ENCODE measurements at regions not wholly inside any gene's neighbourhood (a gene's known extent, or its start where the extent isn't known, plus 50 kb on each side); places are given as distances from the start of the nearest gene placed in this dataset.
"Not testable (repeated sequence)": the region's sequence is repeated elsewhere in the genome, so short reads cannot be mapped to it uniquely, and the experiment has no call there.

- Histone ChIP-seq H2AFZ (ENCODE audit: low read length) (no peak overlapping the region), H3K9ac (ENCODE audit: low read length) (no peak overlapping the region), H3K4me3 (ENCODE audit: low read depth, low read length, poor library complexity, severe bottlenecking) (no peak overlapping the region), H4K20me1 (ENCODE audit: insufficient read depth, low read length) (no peaks in the 10 kb centered on the region), H3F3A (ENCODE audit: insufficient read depth, low read length) (no peaks in the 10 kb centered on the region), H3K4me1 (ENCODE audit: insufficient read depth, low read length, severe bottlenecking) (no peaks in the 10 kb centered on the region), H3K79me2 (ENCODE audit: insufficient read depth, low read length) (no peaks in the 10 kb centered on the region), H3K9me2 (ENCODE audit: low read depth, low read length) (no peaks in the 10 kb centered on the region), H3K27me3 (ENCODE audit: insufficient read depth, low read length) (no peaks in the 10 kb centered on the region), H3K9me3 (ENCODE audit: low read length) (no peaks in the 10 kb centered on the region), H3K4me2 (ENCODE audit: low read length) (no peak overlapping the region), H3K36me3 (ENCODE audit: insufficient read depth, low read length) (no peaks in the 10 kb centered on the region), H3K27ac (ENCODE audit: low read depth, low read length, poor library complexity, severe bottlenecking) (no peak overlapping the region)
- TF ChIP-seq EZH2 (IDR thresholded peaks at IDR 0.05; ENCODE audit: borderline replicate concordance, low read length) (no peak), CTCF (IDR thresholded peaks at IDR 0.05; ENCODE audit: low read length) (no peak)
These were observed 298.5 kb upstream of the KDM5D start for GRCh38 chrY:20042993-20043392.

GRCh38 chrY:20025676-20026075 lies 281.1 kb upstream of the KDM5D start:
- TF ChIP-seq EZH2 (IDR thresholded peaks at IDR 0.05; ENCODE audit: borderline replicate concordance, low read length) (no peak), CTCF (IDR thresholded peaks at IDR 0.05; ENCODE audit: low read length) (no peak)

GRCh38 chrY:19993410-19993809 lies 248.9 kb upstream of the KDM5D start:
- H4K20me1 ChIP-seq (ENCODE audit: insufficient read depth, low read length); H3K9ac ChIP-seq (ENCODE audit: low read length); H2AFZ ChIP-seq (ENCODE audit: low read length); H3K36me3 ChIP-seq (ENCODE audit: insufficient read depth, low read length); H3K4me1 ChIP-seq (ENCODE audit: insufficient read depth, low read length, severe bottlenecking); H3K9me3 ChIP-seq (ENCODE audit: low read length); H3K9me2 ChIP-seq (ENCODE audit: low read depth, low read length); H3K79me2 ChIP-seq (ENCODE audit: insufficient read depth, low read length); H3K27ac ChIP-seq (ENCODE audit: low read depth, low read length, poor library complexity, severe bottlenecking); H3K27me3 ChIP-seq (ENCODE audit: insufficient read depth, low read length); H3F3A ChIP-seq (ENCODE audit: insufficient read depth, low read length); H3K4me2 ChIP-seq (ENCODE audit: low read length); H3K4me3 ChIP-seq (ENCODE audit: low read depth, low read length, poor library complexity, severe bottlenecking): not testable (repeated sequence)

More at GRCh38 chrY:20025676-20026075, 281.1 kb upstream of the KDM5D start:
- Histone ChIP-seq H3K79me2 (ENCODE audit: insufficient read depth, low read length) (no peaks in the 10 kb centered on the region), H2AFZ (ENCODE audit: low read length) (no peak overlapping the region), H3F3A (ENCODE audit: insufficient read depth, low read length) (no peaks in the 10 kb centered on the region), H3K9ac (ENCODE audit: low read length) (no peak overlapping the region), H3K4me1 (ENCODE audit: insufficient read depth, low read length, severe bottlenecking) (no peaks in the 10 kb centered on the region), H3K36me3 (ENCODE audit: insufficient read depth, low read length) (no peaks in the 10 kb centered on the region), H4K20me1 (ENCODE audit: insufficient read depth, low read length) (no peaks in the 10 kb centered on the region), H3K27me3 (ENCODE audit: insufficient read depth, low read length) (no peaks in the 10 kb centered on the region), H3K27ac (ENCODE audit: low read depth, low read length, poor library complexity, severe bottlenecking) (no peak overlapping the region), H3K4me3 (ENCODE audit: low read depth, low read length, poor library complexity, severe bottlenecking) (no peak overlapping the region), H3K9me3 (ENCODE audit: low read length) (no peaks in the 10 kb centered on the region), H3K4me2 (ENCODE audit: low read length) (no peak overlapping the region), H3K9me2 (ENCODE audit: low read depth, low read length) (no peaks in the 10 kb centered on the region)

GRCh38 chrY:19973012-19973411 lies 228.5 kb upstream of the KDM5D start:
- Histone ChIP-seq H3K9me3 (ENCODE audit: low read length) (no peaks in the 10 kb centered on the region), H4K20me1 (ENCODE audit: insufficient read depth, low read length) (no peaks in the 10 kb centered on the region), H2AFZ (ENCODE audit: low read length) (no peak overlapping the region), H3K27me3 (ENCODE audit: insufficient read depth, low read length) (no peaks in the 10 kb centered on the region), H3K9ac (ENCODE audit: low read length) (no peak overlapping the region), H3K4me1 (ENCODE audit: insufficient read depth, low read length, severe bottlenecking) (no peaks in the 10 kb centered on the region), H3K36me3 (ENCODE audit: insufficient read depth, low read length) (no peaks in the 10 kb centered on the region), H3K27ac (ENCODE audit: low read depth, low read length, poor library complexity, severe bottlenecking) (no peak overlapping the region), H3K4me2 (ENCODE audit: low read length) (no peak overlapping the region), H3K79me2 (ENCODE audit: insufficient read depth, low read length) (no peaks in the 10 kb centered on the region), H3K4me3 (ENCODE audit: low read depth, low read length, poor library complexity, severe bottlenecking) (no peak overlapping the region), H3F3A (ENCODE audit: insufficient read depth, low read length) (no peaks in the 10 kb centered on the region), H3K9me2 (ENCODE audit: low read depth, low read length) (no peaks in the 10 kb centered on the region)
- TF ChIP-seq EZH2 (IDR thresholded peaks at IDR 0.05; ENCODE audit: borderline replicate concordance, low read length): no peak
- no peak for TF ChIP-seq CTCF (IDR thresholded peaks at IDR 0.05; ENCODE audit: low read length)

All from OCI-LY1 (cell line).